ENCODE measurements at regions not wholly inside any gene's neighbourhood (a gene's known extent, or its start where the extent isn't known, plus 50 kb on each side); places are given as distances from the start of the nearest gene placed in this dataset.

DNA sequence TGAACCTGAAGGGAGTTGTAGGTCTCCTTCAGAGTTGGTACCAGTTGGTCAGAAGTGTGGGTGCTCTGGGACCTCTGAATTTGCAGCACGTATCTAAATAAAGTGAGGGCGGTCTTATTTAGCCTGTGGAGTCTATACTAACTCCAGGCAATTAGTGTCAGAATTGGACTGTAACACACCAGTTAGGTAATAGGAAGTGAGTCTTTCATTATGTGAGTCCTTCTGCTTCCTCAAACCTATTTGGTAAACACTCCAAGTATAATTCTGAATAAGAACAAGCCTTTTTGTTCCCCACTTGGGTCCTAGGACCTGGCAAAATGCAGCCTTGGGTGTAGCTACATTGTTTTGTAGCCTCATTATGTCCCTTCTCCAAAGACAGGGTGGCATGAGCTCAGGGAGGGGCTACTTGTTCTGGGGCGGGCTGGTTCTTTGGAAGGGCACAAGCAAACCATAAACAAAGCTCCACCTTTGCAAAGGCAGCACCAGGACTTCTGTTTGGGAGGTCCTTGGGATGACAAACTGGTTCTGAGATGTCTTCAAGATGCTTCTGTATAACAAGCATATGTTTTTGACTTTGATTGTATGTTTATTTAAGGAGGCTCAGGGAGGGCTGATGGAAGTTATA lies 418.0 kb downstream of the ZNF536 start:
- no peak overlapping the region for H3T11ph ChIP-seq (ENCODE audit: low read length)
- H2AK5ac ChIP-seq (ENCODE audit: insufficient read length, low read length) = no peak overlapping the region
- H3K27ac ChIP-seq (ENCODE audit: insufficient read length, low read depth, low read length) = no peak overlapping the region
- H3K23ac ChIP-seq (ENCODE audit: insufficient read length, low read depth, low read length) = no peak overlapping the region
- DNase-seq = no peak
- H3K9me3 Mint-ChIP-seq = peaks cover 21 to 22% of the 10 kb centered on the region in 2 experiments
- no peaks in the 10 kb centered on the region for H3K4me1 Mint-ChIP-seq
- H3K79me1 ChIP-seq (ENCODE audit: insufficient read depth, low read depth, low read length, poor library complexity, severe bottlenecking) = no peaks in the 10 kb centered on the region
- no peaks in the 10 kb centered on the region for H3K23me2 ChIP-seq (ENCODE audit: insufficient read length, low read depth, low read length, poor library complexity, severe bottlenecking)
- no peak overlapping the region for H3K4ac ChIP-seq (ENCODE audit: low read depth, low read length)
- H3K56ac ChIP-seq (ENCODE audit: insufficient read length, low read depth, low read length) = no peak overlapping the region
- H2BK12ac ChIP-seq (ENCODE audit: insufficient read length, low read depth, low read length) = no peak overlapping the region
- H3K27me3 ChIP-seq (ENCODE audit: insufficient read depth, low read length) = no peaks in the 10 kb centered on the region
- H4K5ac ChIP-seq (ENCODE audit: insufficient read length, low read depth, low read length) = no peak overlapping the region
- H3K27me3 Mint-ChIP-seq (ENCODE audit: low read depth) = peaks cover 8% of the 10 kb centered on the region
- H3K18ac ChIP-seq (ENCODE audit: insufficient read length, low read depth, low read length) = no peak overlapping the region
- H4K91ac ChIP-seq (ENCODE audit: insufficient read length, low read depth, low read length) = no peak overlapping the region
- H3K27ac Mint-ChIP-seq = no peak overlapping the region
- no peak overlapping the region for H3K4me3 Mint-ChIP-seq
- H3K9me3 ChIP-seq (ENCODE audit: control insufficient read depth, low read depth, low read length) = no peaks in the 10 kb centered on the region
- no peak overlapping the region for H4K8ac ChIP-seq (replicated peaks; ENCODE audit: insufficient read length, low read depth, low read length)
- no peaks in the 10 kb centered on the region for H3K79me2 ChIP-seq (ENCODE audit: insufficient read depth, low read length)
- H3K4me2 ChIP-seq (ENCODE audit: insufficient read depth, insufficient read length, low read length) = no peak overlapping the region
- H2BK120ac ChIP-seq (ENCODE audit: low read depth, low read length, poor library complexity, severe bottlenecking) = no peak overlapping the region
- no peak overlapping the region for H3K14ac ChIP-seq (ENCODE audit: insufficient read depth, low read length)
- peaks cover 3 to 12% (median 5%) of the 10 kb centered on the region in 3 experiments; a peak in 5 of 7 replicates for H3K36me3 Mint-ChIP-seq (ENCODE audit: insufficient read depth in 1 of 3, low read depth in 3 of 3)
- WGBS (ENCODE audit: extremely low coverage, insufficient read length, low lambda C conversion rate) = no CpG with 5 or more reads among the region's 3 CpGs
- no peak overlapping the region for H2BK15ac ChIP-seq (ENCODE audit: low read depth, low read length)
- no peak overlapping the region for H2AFZ ChIP-seq (ENCODE audit: low read length)
- H3K9ac ChIP-seq (ENCODE audit: extremely low read depth, insufficient read length, low read length) = no peak overlapping the region
- H3K4me1 ChIP-seq (ENCODE audit: insufficient read depth, low read length) = no peaks in the 10 kb centered on the region
- no peaks in the 10 kb centered on the region for H4K20me1 ChIP-seq (ENCODE audit: control insufficient read depth, insufficient read depth, insufficient read length)
- TF ChIP-seq, protein P1, sequence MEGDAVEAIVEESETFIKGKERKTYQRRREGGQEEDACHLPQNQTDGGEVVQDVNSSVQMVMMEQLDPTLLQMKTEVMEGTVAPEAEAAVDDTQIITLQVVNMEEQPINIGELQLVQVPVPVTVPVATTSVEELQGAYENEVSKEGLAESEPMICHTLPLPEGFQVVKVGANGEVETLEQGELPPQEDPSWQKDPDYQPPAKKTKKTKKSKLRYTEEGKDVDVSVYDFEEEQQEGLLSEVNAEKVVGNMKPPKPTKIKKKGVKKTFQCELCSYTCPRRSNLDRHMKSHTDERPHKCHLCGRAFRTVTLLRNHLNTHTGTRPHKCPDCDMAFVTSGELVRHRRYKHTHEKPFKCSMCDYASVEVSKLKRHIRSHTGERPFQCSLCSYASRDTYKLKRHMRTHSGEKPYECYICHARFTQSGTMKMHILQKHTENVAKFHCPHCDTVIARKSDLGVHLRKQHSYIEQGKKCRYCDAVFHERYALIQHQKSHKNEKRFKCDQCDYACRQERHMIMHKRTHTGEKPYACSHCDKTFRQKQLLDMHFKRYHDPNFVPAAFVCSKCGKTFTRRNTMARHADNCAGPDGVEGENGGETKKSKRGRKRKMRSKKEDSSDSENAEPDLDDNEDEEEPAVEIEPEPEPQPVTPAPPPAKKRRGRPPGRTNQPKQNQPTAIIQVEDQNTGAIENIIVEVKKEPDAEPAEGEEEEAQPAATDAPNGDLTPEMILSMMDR (conservative IDR thresholded peaks at IDR 0.05) = no peak
- no peak overlapping the region for H2BK5ac ChIP-seq (ENCODE audit: insufficient read length, low read length)
- H2BK20ac ChIP-seq (ENCODE audit: low read depth, low read length, poor library complexity, severe bottlenecking) = no peak overlapping the region

All from H9 (cell line).